GM10248 (cell line): ENCODE measurements at regions not wholly inside any gene's neighbourhood (a gene's known extent, or its start where the extent isn't known, plus 50 kb on each side); places are given as distances from the start of the nearest gene placed in this dataset.

ENCODE experiments used
- CTCF ChIA-PET: fragments of 300-600 bp; sonication (Branson Sonifier 250); formaldehyde crosslinking; extraction: SDS; loops from one replicate; lab custom pipeline; 2021; ENCODE audit warnings: antibody characterized with exemption; lab: Yijun Ruan, JAX
- POLR2A ChIA-PET: fragments of 350-650 bp; sonication (Branson Sonifier 250); formaldehyde crosslinking; extraction: SDS; loops from one replicate; lab custom pipeline; 2020; ENCODE audit warnings: antibody characterized with exemption; lab: Yijun Ruan, JAX
- DNase-seq: peaks from one replicate; pipeline ENCODE4 v3.0.0; 2012; ENCODE audit errors: extremely low spot score
- TF ChIP-seq, protein P1 (sequence below): IDR thresholded peaks from 2 replicates; pipeline ENCODE4 v1.5.1; 2012; ENCODE audit warnings: mild to moderate bottlenecking, low read depth; ENCODE audit errors: extremely low read depth, missing control alignments, control extremely low read depth

DNA sequence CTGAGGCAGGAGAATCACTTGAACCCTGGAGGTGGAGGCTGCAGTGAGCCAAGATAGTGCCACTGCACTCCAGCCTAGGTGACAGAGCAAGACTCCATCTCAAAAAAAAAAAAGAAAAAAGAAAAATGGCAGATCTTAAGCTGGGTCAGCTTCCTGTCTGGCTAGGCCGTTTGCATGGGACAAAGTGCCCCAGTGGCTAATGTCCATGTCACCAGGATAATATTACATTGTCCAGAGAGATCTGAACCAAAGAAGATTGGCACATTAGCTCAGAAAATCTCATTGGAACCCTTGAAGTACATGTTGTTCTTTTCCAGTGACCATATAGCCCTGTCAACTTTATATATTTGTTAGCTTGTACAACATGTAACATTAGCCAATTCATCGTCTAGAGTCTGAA is 59.2 kb upstream of the DAB2IP start:
- TF ChIP-seq, protein P1, sequence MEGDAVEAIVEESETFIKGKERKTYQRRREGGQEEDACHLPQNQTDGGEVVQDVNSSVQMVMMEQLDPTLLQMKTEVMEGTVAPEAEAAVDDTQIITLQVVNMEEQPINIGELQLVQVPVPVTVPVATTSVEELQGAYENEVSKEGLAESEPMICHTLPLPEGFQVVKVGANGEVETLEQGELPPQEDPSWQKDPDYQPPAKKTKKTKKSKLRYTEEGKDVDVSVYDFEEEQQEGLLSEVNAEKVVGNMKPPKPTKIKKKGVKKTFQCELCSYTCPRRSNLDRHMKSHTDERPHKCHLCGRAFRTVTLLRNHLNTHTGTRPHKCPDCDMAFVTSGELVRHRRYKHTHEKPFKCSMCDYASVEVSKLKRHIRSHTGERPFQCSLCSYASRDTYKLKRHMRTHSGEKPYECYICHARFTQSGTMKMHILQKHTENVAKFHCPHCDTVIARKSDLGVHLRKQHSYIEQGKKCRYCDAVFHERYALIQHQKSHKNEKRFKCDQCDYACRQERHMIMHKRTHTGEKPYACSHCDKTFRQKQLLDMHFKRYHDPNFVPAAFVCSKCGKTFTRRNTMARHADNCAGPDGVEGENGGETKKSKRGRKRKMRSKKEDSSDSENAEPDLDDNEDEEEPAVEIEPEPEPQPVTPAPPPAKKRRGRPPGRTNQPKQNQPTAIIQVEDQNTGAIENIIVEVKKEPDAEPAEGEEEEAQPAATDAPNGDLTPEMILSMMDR: no peak
- no peak for DNase-seq
- ChIA-PET POLR2A (no interaction called here), CTCF (no interaction called here)

DNA sequence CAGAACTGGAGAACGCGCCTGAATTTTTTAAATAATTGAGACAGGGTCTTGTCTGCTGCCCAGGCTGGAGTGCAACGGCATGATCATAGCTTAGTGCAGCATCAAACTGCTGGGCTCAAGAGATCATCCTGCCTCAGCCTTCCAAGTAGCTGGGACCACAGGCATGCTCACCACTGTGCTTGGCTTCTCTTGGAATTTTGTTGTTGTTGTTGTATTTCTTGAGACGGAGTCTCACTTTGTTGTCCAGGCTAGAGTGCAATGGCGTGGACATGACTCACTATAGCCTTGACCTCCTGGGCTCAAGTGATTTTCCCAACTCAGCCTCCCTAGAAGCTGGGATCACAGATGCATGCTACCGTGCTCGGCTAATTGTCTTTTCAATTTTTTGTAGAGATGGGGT is 58.4 kb upstream of the DAB2IP start:
- POLR2A ChIA-PET: no interaction called here
- TF ChIP-seq, protein P1: no peak
- DNase-seq: no peak
- CTCF ChIA-PET: no interaction called here

DNA sequence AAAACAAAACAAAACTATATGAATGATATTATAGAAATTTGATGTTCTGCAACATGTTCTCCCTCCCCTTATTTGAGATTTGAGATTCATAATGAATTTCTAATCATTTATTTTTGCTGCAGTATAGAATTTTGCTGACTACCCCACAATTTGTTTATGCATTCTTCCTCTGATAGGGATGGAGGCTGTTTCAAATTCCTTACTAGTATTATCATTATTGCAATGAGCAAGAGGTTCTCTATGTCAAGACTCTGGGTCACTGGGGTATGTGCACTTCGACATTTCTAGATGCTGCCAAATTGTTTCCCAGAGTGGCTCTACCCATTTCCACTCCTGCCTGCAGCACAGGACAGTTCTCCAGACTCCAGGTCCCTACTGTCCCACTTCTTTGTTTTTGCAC is 54.9 kb upstream of the DAB2IP start:
- CTCF ChIA-PET: no interaction called here
- POLR2A ChIA-PET: no interaction called here
- TF ChIP-seq, protein P1: no peak
- no peak for DNase-seq

DNA sequence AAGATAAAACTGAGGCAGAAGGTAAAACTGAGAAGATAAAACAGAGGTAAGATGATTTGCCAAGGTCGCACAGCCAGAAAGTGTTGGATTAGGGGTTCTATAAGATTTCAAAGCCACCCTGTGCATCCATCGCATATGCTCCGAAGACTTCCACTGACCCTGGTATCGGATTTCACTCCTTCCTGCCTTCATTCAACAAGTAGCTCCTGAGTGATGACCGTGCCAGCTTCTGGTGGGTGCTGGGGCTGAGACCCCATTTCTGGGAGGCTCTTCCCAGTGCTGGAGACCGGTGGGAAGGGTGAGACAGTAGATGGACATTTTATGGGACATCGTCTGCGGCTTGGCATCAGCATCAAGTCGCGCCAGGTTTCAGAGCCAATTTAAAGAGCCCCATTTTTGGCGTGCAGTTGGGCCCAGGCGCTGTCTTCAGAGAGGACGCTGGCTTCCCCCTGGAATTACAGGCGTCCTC is 53.7 kb upstream of the DAB2IP start:
- no peak for DNase-seq
- ChIA-PET CTCF (no interaction called here), POLR2A (no interaction called here)
- TF ChIP-seq, protein P1: no peak

DNA sequence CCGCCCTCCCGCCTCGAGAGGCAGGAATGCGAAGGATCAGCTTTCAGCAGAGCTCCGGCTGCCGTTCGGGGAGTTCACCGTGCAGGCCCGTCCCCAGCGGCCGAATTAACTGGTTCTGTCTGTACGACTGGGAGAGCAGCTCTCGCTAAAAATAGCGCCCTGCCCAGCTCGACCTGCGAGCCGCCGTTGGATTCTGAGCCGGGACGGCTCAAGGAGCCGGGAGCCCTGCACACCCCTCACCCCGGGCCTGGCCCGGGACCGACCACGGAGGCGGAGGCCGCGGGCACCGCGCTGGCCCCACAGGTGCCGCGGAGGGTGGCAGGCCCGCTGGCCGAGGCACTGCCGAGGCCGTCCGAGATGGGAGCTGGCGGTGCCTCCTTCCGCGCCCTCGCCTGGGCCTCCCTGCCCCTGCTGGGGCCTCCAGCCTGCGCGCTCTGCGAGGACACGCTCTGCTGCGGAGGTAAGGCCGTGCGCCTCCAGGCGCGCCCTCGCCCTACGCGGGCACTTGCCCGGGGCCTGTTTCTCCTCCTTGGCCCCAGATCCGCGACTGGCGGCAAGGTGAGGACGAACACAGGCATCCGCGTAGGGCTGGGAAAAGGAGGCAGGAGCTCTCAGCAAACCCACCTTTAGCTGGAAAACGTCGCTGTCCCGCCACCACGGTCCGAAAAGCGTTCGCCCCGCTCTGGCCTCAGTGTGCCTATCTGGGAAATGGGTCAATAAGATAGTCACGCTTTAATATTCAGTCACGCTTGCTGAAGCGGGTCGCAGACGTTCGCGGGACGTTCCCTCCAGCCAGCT is 53.1 kb upstream of the DAB2IP start:
- ChIA-PET POLR2A (no interaction called here), CTCF (no interaction called here)
- DNase-seq: no peak

DNA sequence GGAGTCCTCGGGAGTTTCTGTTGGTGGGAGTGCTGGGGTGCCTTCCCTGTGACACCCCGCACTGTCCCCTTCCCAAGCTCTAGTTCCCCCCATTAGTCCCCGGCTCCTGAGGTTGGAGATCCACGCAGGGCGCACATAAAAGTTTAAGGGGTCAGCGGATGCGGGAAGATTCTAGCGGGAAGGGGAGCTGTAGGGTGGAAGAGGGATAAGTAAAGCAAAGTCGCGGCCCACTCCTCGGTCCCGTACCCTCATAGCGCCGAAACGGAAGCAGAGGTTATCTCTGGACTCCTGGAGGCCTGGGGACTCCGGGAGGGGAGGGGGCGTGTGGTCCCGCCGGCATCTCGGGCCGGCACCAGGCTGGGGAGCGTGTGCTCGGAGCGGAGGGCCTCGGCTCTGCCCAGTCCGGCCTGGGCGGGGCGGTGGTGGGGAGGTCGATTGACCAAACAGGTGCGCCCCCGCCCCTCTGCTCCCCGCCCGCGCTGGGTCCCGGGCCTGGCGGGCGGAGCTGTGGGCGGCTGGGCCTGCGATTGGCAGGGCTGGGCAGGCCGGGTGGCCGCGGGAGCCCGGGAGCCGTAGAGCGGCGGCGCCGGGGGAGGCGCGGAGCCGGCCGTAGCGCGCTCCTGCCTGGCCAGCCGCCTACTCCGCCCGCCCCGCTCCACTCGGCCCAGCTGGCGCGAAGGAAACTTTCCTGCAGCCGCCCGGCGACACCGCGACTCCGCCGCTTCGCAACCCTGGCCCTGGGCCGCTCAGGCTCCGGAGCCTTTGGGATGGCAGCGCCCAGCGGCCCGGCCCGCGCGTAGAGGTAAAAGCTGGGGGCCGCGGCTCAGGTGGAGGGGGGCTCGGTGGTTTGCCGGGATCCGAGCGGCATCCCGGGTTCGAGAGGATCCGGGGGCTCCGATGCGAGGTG is 52.2 kb upstream of the DAB2IP start:
- TF ChIP-seq, protein P1: no peak
- DNase-seq: no peak
- ChIA-PET POLR2A (no interaction called here), CTCF (no interaction called here)

More for the DNA sequence above, 53.1 kb upstream of the DAB2IP start:
- TF ChIP-seq, protein P1: no peak
